A673 (cell line): ENCODE measurements at regions not wholly inside any gene's neighbourhood (a gene's known extent, or its start where the extent isn't known, plus 50 kb on each side); places are given as distances from the start of the nearest gene placed in this dataset.

Source experiments
- BruUV-seq: library from RNA; stranded (reverse); fragments of 400-500 nt; replicated peaks from 2 replicates; lab custom pipeline; 2021; lab: Mats Ljungman, UMichigan
- CTCF ChIA-PET: fragments of 300-600 bp; sonication (Branson Sonifier 250); formaldehyde crosslinking; loops from one replicate; lab custom pipeline; 2022; ENCODE audit warnings: antibody characterized with exemption; lab: Charles Lee
- POLR2A ChIA-PET: fragments of 300-600 bp; sonication (Branson Sonifier 250); formaldehyde crosslinking; loops from one replicate; lab custom pipeline; 2022; ENCODE audit warnings: antibody characterized with exemption; ENCODE audit not compliant: low non-redundant PET; lab: Charles Lee
- DNase-seq: peaks from one replicate; pipeline ENCODE4 v3.0.0-alpha.2; 2015; ENCODE audit warnings: low spot score
- H3K27ac ChIP-seq: fragments of 200-600 bp; sonication (generic); 2 replicates; pipeline ENCODE4 v1.5.1; 2016; ENCODE audit warnings: mixed run types, low read depth, mild to moderate bottlenecking, mixed read lengths, antibody characterized with exemption, low read length; ENCODE audit not compliant: poor library complexity, severe bottlenecking
- H3K27me3 ChIP-seq: fragments of 200-600 bp; sonication (generic); replicated peaks from 2 replicates; pipeline ENCODE4 v1.6.1; 2017; ENCODE audit warnings: mixed run types, low read depth, mild to moderate bottlenecking, mixed read lengths, antibody characterized with exemption, low read length; ENCODE audit not compliant: insufficient read depth, poor library complexity
- H3K36me3 ChIP-seq: fragments of 200-600 bp; sonication (generic); 2 replicates; pipeline ENCODE4 v1.6.1; 2016; ENCODE audit warnings: mixed run types, mild to moderate bottlenecking, mixed read lengths, antibody characterized with exemption, low read length; ENCODE audit not compliant: insufficient read depth, poor library complexity, severe bottlenecking
- H3K4me1 ChIP-seq: fragments of 200-600 bp; sonication (generic); 2 replicates; pipeline ENCODE4 v1.6.1; 2017; ENCODE audit warnings: mixed run types, mild to moderate bottlenecking, mixed read lengths, antibody characterized with exemption, low read length; ENCODE audit not compliant: insufficient read depth, poor library complexity, severe bottlenecking
- H3K4me3 ChIP-seq: fragments of 200-600 bp; sonication (generic); 2 replicates; pipeline ENCODE4 v1.5.1; 2016; ENCODE audit warnings: low read depth, mixed run types, mild to moderate bottlenecking, mixed read lengths, low read length; ENCODE audit not compliant: poor library complexity, severe bottlenecking
- H3K9me3 ChIP-seq: fragments of 200-600 bp; sonication (generic); 2 replicates; pipeline ENCODE4 v1.6.1; 2016; ENCODE audit warnings: mixed run types, low read depth, mild to moderate bottlenecking, mixed read lengths, antibody characterized with exemption, low read length; ENCODE audit not compliant: poor library complexity, severe bottlenecking
- CTCF ChIP-seq: fragments of 300-800, 200-600 bp; sonication (generic); conservative IDR thresholded peaks from 2 replicates; pipeline ENCODE4 v1.5.1; 2017; ENCODE audit warnings: low read depth, mild to moderate bottlenecking, antibody characterized with exemption, low read length, moderate library complexity, mixed read lengths
- EZH2 ChIP-seq: fragments of 200-600 bp; sonication (generic); IDR thresholded peaks from 2 replicates; pipeline ENCODE4 v1.6.1; 2017; ENCODE audit warnings: borderline replicate concordance, low read depth, mild to moderate bottlenecking, mixed read lengths, antibody characterized with exemption, low read length; ENCODE audit not compliant: poor library complexity, severe bottlenecking
- intact Hi-C: fragments of 100-400 bp; cut with micrococcal nuclease; formaldehyde crosslinking; loops from one replicate; pipeline ENCODE4 v1.10.0; 2022; ENCODE audit not compliant: unreplicated experiment

GRCh38 chr3:189502256-189502655 is 128.9 kb upstream of the TP63 start:
- POLR2A ChIA-PET = no interaction called here
- H3K4me3 ChIP-seq = no peak overlapping the region
- peak overlapping the region; percentile 99 for H3K27ac ChIP-seq

GRCh38 chr3:189502676-189503257 is 128.4 kb upstream of the TP63 start:
- ChIA-PET CTCF (interaction anchor here (2.2 kb wide), 1 partner anchor 446 kb away, joined by 7 read pairs; no protein-coding TSS in a partner anchor), POLR2A (no interaction called here)
- no peaks in the 10 kb centered on the region for H3K9me3 ChIP-seq
- no peaks in the 10 kb centered on the region for H3K36me3 ChIP-seq
- DNase-seq = no peak
- intact Hi-C loops = loop anchor here (5.0 to 10.0 kb wide), 6 partner anchors 282 to 1500 kb away; no protein-coding TSS in a partner anchor
- peak overlapping the region; percentile 99 for H3K27ac ChIP-seq
- no peaks in the 10 kb centered on the region for H3K27me3 ChIP-seq
- BruUV-seq = no TSS peak
- no peak overlapping the region for H3K4me3 ChIP-seq
- peaks cover 51% of the 10 kb centered on the region for H3K4me1 ChIP-seq
- TF ChIP-seq CTCF = no peak
- no peak for TF ChIP-seq EZH2

More at GRCh38 chr3:189502256-189502655, 128.9 kb upstream of the TP63 start:
- no peak for DNase-seq
- CTCF ChIA-PET = interaction anchor here (2.2 kb wide), 1 partner anchor 446 kb away, joined by 7 read pairs; no protein-coding TSS in a partner anchor
- intact Hi-C loops = loop anchor here (5.0 to 10.0 kb wide), 6 partner anchors 283 to 1500 kb away; no protein-coding TSS in a partner anchor
- TF ChIP-seq CTCF = no peak
- no peak for TF ChIP-seq EZH2
- no peaks in the 10 kb centered on the region for H3K36me3 ChIP-seq
- H3K4me1 ChIP-seq = peaks cover 51% of the 10 kb centered on the region
- no peaks in the 10 kb centered on the region for H3K27me3 ChIP-seq
- no peaks in the 10 kb centered on the region for H3K9me3 ChIP-seq
- BruUV-seq = no TSS peak

GRCh38 chr3:189507856-189508255 is 123.3 kb upstream of the TP63 start:
- BruUV-seq = no TSS peak
- TF ChIP-seq EZH2 (no peak), CTCF (no peak)
- Histone ChIP-seq H3K4me1 (peaks cover 22% of the 10 kb centered on the region), H3K36me3 (no peaks in the 10 kb centered on the region), H3K27ac (no peak overlapping the region), H3K27me3 (no peaks in the 10 kb centered on the region), H3K4me3 (no peak overlapping the region), H3K9me3 (no peaks in the 10 kb centered on the region)
- ChIA-PET CTCF (interaction anchor here (0.6 to 0.8 kb wide), 2 partner anchors 180 to 441 kb away, joined by 4 to 5 read pairs; no protein-coding TSS in a partner anchor), POLR2A (no interaction called here)
- DNase-seq = no peak
- intact Hi-C loops = loop anchor here (10.0 kb wide), 1 partner anchor 277 kb away; no protein-coding TSS in a partner anchor
